NCI-H345 (cell line): ENCODE measurements at regions not wholly inside any gene's neighbourhood (a gene's known extent, or its start where the extent isn't known, plus 50 kb on each side); places are given as distances from the start of the nearest gene placed in this dataset.
"Not testable (repeated sequence)": the region's sequence is repeated elsewhere in the genome, so short reads cannot be mapped to it uniquely, and the experiment has no call there.

ENCODE experiments used
- DNase-seq: peaks from one replicate; lab custom pipeline; 2025; lab: John Stamatoyannopoulos, UW

- DNase-seq, result not testable (repeated sequence)
Observed at GRCh38 chr16:76716251-76716650, 439.1 kb downstream of the CNTNAP4 start.

DNA sequence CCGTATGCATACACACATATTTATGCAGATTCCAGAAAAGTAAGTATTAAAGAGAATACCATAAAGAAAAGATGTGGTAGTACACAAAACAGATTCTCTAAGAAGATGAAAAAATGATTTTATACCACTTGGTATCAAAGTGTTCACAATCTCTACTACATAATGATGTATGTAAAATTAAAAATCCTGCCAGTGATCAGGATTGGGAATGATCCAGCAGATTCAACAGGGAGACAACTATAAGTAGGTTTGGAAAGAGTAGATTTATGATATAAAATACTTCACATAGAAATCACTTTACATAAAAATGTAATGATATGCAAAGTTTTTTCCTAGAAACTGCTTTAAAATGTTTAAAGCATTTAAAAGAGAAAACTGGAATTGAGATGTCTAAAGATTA lies 447.0 kb downstream of the CNTNAP4 start:
- DNase-seq, result no peak

DNA sequence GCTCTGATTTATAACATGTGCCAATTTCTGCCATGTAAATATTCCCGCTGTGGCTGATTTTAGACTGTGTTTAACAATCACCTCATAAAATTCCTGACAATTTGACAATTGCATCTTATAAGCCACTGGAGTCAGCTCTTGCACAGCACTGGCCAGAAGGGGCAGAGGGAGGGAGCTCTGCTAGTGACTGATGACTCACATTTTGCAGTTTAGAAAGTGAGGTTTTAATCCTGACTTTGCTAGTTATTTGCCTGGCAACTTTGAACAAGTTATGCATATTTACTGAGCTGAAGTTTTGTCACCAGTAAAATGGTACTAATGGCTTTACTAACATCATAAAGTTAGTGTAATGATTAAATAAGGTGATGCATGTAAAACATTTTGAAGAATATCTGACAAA lies 452.3 kb downstream of the CNTNAP4 start:
- no peak for DNase-seq

DNA sequence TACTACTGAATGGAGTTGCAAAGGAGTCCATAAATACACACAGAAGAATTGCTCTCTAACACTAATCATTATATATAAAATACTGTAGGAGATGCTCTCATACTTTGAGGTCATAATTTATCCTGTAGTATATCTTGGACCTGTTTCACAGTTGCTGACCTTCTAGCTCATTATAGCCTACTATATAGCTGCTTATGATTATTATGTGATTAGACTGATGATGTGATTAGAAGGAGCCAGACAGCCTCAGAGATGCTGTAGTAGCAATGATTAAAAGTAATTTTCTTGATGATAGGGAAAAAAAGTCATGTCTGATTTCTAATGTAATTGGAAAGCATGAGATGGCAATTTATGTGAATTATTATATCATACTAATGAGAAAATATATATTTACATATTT lies 455.7 kb downstream of the CNTNAP4 start:
- DNase-seq, result no peak

DNA sequence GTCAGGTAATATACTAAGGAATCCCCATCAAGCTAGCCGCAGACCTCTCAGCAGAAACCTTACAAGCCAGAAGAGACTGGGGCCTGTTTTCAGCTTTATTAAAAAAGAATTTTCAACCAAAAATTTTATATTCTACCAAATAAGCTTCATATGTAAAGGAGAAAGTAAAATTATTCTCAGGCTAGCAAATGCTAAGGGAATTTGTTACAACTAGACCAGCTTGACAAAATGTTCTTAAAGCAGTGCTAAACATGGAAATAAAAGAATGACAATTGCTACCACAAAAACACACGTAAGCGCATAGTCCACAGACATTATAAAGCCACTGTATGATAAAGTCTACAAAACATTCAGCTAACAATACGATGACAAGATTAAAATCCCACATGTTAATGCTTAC lies 449.4 kb upstream of the MON1B start:
- no peak for DNase-seq

DNA sequence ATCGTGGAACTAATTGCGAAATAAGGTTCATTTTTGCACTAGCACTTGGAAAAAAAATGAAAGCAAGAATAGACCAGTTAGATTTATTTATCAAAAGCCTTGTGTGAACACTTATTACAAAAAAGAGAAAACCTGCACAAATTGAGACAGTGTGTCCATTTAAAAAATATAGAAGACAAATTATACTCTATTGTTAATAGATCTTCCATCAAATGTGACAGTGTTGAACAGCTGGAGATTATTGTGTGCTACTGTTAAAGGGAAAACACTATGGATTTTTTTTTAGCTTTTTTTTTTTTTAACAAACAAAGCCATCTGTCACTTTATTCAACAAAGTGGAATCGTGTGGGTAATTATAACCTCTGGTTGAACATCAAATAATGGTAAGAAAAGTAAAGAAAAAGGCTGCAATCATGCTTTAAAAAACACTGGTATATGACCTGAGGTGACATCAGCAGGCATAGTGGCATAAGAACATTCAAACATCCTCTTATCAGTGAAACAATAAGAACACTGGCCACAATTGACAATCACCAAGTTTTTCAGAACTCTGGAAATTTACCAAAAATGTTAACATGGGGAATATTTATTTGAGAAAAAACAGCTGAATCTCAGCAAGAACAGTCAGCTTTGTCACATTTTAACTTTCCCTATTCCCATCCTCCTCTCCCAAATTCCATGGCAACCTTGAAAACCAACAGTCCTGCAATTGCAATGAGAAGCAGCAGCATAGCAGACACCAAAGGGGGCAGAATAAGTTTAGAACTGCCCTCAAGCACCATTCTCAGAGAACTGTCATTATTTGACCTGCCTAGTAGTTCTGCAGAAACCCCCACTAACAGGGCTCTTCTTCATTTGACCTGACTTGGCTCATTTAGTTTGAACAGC lies 442.3 kb upstream of the MON1B start:
- no peak for DNase-seq

DNA sequence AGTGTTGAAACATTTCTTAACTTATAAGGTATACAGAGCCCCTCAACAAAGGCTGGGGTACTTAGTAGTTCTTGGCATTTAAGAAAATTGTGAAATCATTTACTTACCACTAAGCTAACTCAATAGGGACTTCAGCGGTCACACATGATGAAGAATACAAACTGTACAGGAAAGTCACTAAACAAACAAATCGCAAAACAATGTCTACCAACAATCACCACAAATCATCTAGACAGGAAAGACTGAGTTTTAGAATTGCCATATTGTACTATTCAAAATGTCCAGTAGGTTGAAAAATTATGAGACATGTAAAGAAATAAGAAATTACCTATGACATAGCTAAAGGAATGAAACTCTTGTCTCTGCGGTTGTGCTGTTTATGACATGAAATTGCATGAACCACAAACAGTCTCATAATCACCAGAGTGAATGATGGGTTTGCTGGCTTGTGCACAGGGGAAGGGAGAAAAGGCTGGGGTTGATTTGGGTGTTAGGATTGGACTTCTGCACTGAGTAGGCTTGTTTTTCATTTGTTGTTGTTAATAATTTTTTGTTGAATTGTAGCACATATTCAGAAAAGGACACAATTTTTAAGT lies 441.1 kb upstream of the MON1B start:
- no peak for DNase-seq

GRCh38 chr16:76755496-76755895 lies 435.5 kb upstream of the MON1B start:
- DNase-seq, result no peak

DNA sequence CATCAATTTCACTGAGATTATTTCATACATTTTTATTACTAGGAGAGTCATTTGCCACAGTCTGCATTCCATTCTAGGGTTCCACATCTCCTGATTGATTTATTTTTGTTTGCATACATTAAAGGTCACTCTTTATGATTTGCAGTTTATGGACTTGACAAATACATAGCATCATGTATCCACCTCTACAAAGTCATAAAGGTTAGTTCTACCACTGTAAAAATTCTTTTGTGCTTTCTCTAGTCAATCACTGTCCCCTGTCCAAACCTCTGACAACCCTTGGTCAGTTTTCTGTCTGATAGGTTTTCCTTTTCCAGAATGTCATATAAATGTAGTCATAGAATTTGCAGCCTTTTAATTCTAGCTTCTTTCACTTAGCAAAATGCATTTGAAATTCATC lies 434.6 kb upstream of the MON1B start:
- DNase-seq, result no peak

DNA sequence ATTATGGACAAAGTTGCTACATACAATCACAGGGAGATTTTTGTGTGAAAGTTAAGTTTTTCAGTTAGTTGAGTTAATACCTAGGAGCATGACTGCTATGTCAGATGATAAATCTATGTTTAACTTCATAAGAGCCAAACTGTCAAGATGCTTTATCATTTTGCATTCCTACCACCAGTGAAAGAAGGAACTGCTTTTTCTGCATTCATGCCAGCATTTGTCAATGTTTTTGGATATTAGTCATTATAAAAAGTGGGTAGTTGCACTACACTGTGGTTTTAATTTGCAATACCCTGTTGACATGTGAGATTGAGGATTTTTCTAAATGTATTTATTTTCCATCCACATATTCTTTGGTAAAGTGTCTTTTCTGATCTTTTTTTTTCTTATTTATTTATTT lies 434.0 kb upstream of the MON1B start:
- no peak for DNase-seq

GRCh38 chr16:76766538-76766937 lies 424.5 kb upstream of the MON1B start:
- DNase-seq, result no peak

GRCh38 chr16:76768316-76768715 lies 422.7 kb upstream of the MON1B start:
- DNase-seq, result no peak

- no peak for DNase-seq
Observed at GRCh38 chr16:76768948-76769347, 422.0 kb upstream of the MON1B start.

- DNase-seq, result no peak
Observed at GRCh38 chr16:76771216-76771615, 419.8 kb upstream of the MON1B start.

GRCh38 chr16:76777721-76778465 lies 413.1 kb upstream of the MON1B start:
- DNase-seq, result no peak

DNA sequence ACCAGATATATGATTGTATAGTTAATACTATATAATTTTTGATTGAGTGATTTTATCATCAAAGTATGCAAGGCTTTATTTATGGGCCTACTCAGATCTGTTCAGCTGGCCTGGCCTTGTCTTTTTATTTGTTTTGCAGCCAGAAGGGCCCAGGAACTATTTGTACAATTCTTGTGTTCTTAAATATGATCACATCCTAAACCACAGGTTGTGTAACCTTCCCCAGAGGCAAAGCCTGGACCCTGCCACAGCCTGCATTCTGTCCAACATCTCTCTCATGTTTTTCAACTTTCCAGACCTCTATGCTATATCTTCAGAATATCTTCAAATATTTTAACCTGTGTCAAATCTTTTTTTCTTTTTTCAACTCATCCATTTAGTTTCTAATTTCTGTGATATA lies 410.4 kb upstream of the MON1B start:
- no peak for DNase-seq

- no peak for DNase-seq
Observed at GRCh38 chr16:76784530-76784929, 406.5 kb upstream of the MON1B start.

GRCh38 chr16:76787394-76787793 lies 403.6 kb upstream of the MON1B start:
- DNase-seq, result no peak

- DNase-seq, result no peak
Observed at GRCh38 chr16:76791151-76791550, 399.8 kb upstream of the MON1B start.

- DNase-seq, result no peak
Observed at GRCh38 chr16:76796416-76796815, 394.6 kb upstream of the MON1B start.

GRCh38 chr16:76796978-76797377 lies 394.0 kb upstream of the MON1B start:
- DNase-seq, result no peak

DNA sequence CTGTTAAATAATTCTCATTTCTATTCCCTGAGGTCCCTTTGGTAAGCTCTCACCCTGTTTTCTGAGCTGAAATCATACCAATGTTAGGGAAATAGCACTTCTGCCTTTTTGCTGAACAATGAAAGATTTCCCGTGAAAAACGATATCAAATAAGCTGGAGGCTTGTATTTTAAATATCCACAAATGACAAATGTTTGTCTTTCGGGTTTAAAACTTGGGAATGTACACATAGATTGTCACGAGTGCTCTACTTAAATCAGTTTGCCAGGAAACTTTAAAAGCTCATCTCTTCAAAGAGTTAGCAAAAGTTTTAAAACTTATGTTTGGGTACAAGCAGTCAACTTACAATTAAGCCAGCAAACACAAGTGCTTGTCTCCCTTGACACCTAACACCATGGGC lies 393.5 kb upstream of the MON1B start:
- DNase-seq, result no peak

DNA sequence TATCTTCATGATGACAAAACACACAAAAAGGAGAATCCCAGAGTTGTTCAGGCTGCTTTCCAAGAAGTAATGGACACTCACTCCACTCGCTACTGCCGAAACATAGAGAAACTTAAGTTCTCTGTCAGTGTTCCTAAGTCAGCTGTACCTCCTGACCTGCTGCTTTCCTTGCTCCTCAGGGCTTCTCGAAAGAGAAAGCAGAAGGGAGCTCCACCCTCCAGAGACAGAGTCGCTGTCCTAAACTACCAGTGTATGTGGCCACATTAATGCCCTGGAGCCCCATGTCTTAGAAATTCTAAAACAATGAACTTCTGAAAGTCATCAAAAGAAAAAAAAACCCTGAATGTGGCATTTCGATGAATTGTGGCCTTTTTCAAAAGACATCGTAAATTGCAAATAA lies 390.8 kb upstream of the MON1B start:
- DNase-seq, result no peak
